Thoracic aorta (tissue), 2 donors: ENCODE measurements at regions not wholly inside any gene's neighbourhood (a gene's known extent, or its start where the extent isn't known, plus 50 kb on each side); places are given as distances from the start of the nearest gene placed in this dataset.

Experiments
- ATAC-seq: fragments of 150-250 bp; one replicate; pipeline ENCODE4 v1.8.0; 2017; ENCODE audit warnings: low read depth; ENCODE audit not compliant: insufficient number of reproducible peaks, low FRiP score
- DNase-seq: peaks from one replicate; pipeline ENCODE4 v3.0.0-alpha.2; 2020; ENCODE audit warnings: low spot score
- H3K27ac ChIP-seq, 2 donors: fragments of 200-600 bp; sonication (generic); 1 replicate in 1 of 2; 2 replicates in 1 of 2; pipeline ENCODE4 v1.5.1; 2016; ENCODE audit warnings: mild to moderate bottlenecking in 2 of 2, moderate library complexity in 2 of 2
- H3K27me3 ChIP-seq: fragments of 200-600 bp; sonication (generic); replicated peaks from 2 replicates; pipeline ENCODE4 v1.6.0; 2016; ENCODE audit warnings: mild to moderate bottlenecking; ENCODE audit not compliant: insufficient read depth
- H3K36me3 ChIP-seq: fragments of 200-600 bp; sonication (generic); one replicate; pipeline ENCODE4 v1.5.1; 2016
- H3K4me1 ChIP-seq, 2 donors: fragments of 200-600 bp; sonication (generic); 1 replicate in 1 of 2; 2 replicates in 1 of 2; pipeline versions ENCODE4 v1.5.1 to v1.6.0; 2016; ENCODE audit warnings: low read depth in 2 of 2, mild to moderate bottlenecking in 1 of 2; ENCODE audit not compliant: control insufficient read depth in 1 of 2
- H3K4me3 ChIP-seq: fragments of 200-600 bp; sonication (generic); 2 replicates; pipeline ENCODE4 v1.5.1; 2016; ENCODE audit warnings: mild to moderate bottlenecking
- H3K9me3 ChIP-seq: fragments of 200-600 bp; sonication (generic); 2 replicates; pipeline ENCODE4 v1.5.1; 2016
- CTCF ChIP-seq: fragments of 200-600 bp; sonication (generic); IDR thresholded peaks from one replicate; pipeline ENCODE4 v1.5.1; 2019; ENCODE audit warnings: antibody characterized with exemption

GRCh38 chr2:152826581-152827279 lies 108.3 kb downstream of the ARL6IP6 start:
- no peak for ATAC-seq

GRCh38 chr2:152825834-152826233 lies 107.4 kb downstream of the ARL6IP6 start:
- no peaks in the 10 kb centered on the region for H3K27me3 ChIP-seq
- no peak overlapping the region for H3K4me3 ChIP-seq
- no peak for ATAC-seq
- H3K27ac ChIP-seq = no peak overlapping the region
- H3K36me3 ChIP-seq = no peaks in the 10 kb centered on the region
- DNase-seq = no peak
- no peaks in the 10 kb centered on the region for H3K4me1 ChIP-seq
- no peak for TF ChIP-seq CTCF
- no peaks in the 10 kb centered on the region for H3K9me3 ChIP-seq

More at GRCh38 chr2:152826581-152827279, 108.3 kb downstream of the ARL6IP6 start:
- no peak for DNase-seq
- H3K4me3 ChIP-seq = no peak overlapping the region
- no peaks in the 10 kb centered on the region for H3K27me3 ChIP-seq
- no peaks in the 10 kb centered on the region for H3K9me3 ChIP-seq
- H3K4me1 ChIP-seq = no peaks in the 10 kb centered on the region
- no peak for TF ChIP-seq CTCF
- H3K36me3 ChIP-seq = no peaks in the 10 kb centered on the region
- no peak overlapping the region for H3K27ac ChIP-seq

- H3K4me3 ChIP-seq = no peak overlapping the region
Observed at GRCh38 chr2:152823905-152824304, 105.5 kb downstream of the ARL6IP6 start.

GRCh38 chr2:152822676-152823075 lies 104.3 kb downstream of the ARL6IP6 start:
- H3K27ac ChIP-seq = no peak overlapping the region
- no peak overlapping the region for H3K4me3 ChIP-seq
- no peak for ATAC-seq

More at GRCh38 chr2:152823905-152824304, 105.5 kb downstream of the ARL6IP6 start:
- DNase-seq (no peak), ATAC-seq (no peak)
- H3K27ac ChIP-seq = no peak overlapping the region
- no peaks in the 10 kb centered on the region for H3K9me3 ChIP-seq
- no peak for TF ChIP-seq CTCF
- no peaks in the 10 kb centered on the region for H3K27me3 ChIP-seq
- H3K4me1 ChIP-seq = no peaks in the 10 kb centered on the region
- H3K36me3 ChIP-seq = no peaks in the 10 kb centered on the region

GRCh38 chr2:152820048-152820447 lies 101.6 kb downstream of the ARL6IP6 start:
- DNase-seq (no peak), ATAC-seq (no peak)
- Histone ChIP-seq H3K4me1 (no peaks in the 10 kb centered on the region), H3K36me3 (no peaks in the 10 kb centered on the region), H3K27ac (no peak overlapping the region), H3K4me3 (no peak overlapping the region), H3K27me3 (no peaks in the 10 kb centered on the region), H3K9me3 (no peaks in the 10 kb centered on the region)
- TF ChIP-seq CTCF = no peak

More at GRCh38 chr2:152822676-152823075, 104.3 kb downstream of the ARL6IP6 start:
- no peak for TF ChIP-seq CTCF
- no peaks in the 10 kb centered on the region for H3K27me3 ChIP-seq
- no peaks in the 10 kb centered on the region for H3K4me1 ChIP-seq
- no peak for DNase-seq
- H3K9me3 ChIP-seq = no peaks in the 10 kb centered on the region
- no peaks in the 10 kb centered on the region for H3K36me3 ChIP-seq
